Activated T-cell treated with anti-CD3 and anti-CD28 coated beads, Interleukin-2, amount 50 U/mL, for 24 hours (primary cell): ENCODE measurements at regions not wholly inside any gene's neighbourhood (a gene's known extent, or its start where the extent isn't known, plus 50 kb on each side); places are given as distances from the start of the nearest gene placed in this dataset.

ENCODE experiments used
- DNase-seq: peaks from one replicate; pipeline ENCODE4 v3.0.0-alpha.2; 2020
- H3K27ac Mint-ChIP-seq: 2 replicates; pipeline ENCODE4 v1.8.0; 2020; ENCODE audit warnings: mild to moderate bottlenecking, mixed read lengths
- H3K27me3 Mint-ChIP-seq: 2 replicates; pipeline ENCODE4 v1.8.0; 2020; ENCODE audit warnings: mixed read lengths
- H3K36me3 Mint-ChIP-seq: 2 replicates; pipeline ENCODE4 v1.8.0; 2020; ENCODE audit warnings: low read depth, mixed read lengths
- H3K4me1 Mint-ChIP-seq: 2 replicates; pipeline ENCODE4 v1.8.0; 2020; ENCODE audit warnings: low read depth, mixed read lengths
- H3K4me3 Mint-ChIP-seq: 2 replicates; pipeline ENCODE4 v1.8.0; 2020; ENCODE audit warnings: mild to moderate bottlenecking, moderate library complexity, mixed read lengths
- H3K9me3 Mint-ChIP-seq: 2 replicates; pipeline ENCODE4 v1.8.0; 2020; ENCODE audit warnings: mixed read lengths

- Mint-ChIP-seq H3K36me3 (no peaks in the 10 kb centered on the region), H3K9me3 (no peaks in the 10 kb centered on the region), H3K4me3 (no peak overlapping the region), H3K4me1 (no peaks in the 10 kb centered on the region), H3K27ac (no peak overlapping the region), H3K27me3 (no peaks in the 10 kb centered on the region)
- DNase-seq = no peak
These were observed 114.0 kb upstream of the C1QTNF9B start for GRCh38 chr13:24011266-24011665.

- Mint-ChIP-seq H3K4me1 (no peaks in the 10 kb centered on the region), H3K9me3 (no peaks in the 10 kb centered on the region), H3K27me3 (no peaks in the 10 kb centered on the region), H3K36me3 (no peaks in the 10 kb centered on the region), H3K27ac (no peak overlapping the region), H3K4me3 (no peak overlapping the region)
- DNase-seq = no peak
These were observed 115.3 kb upstream of the C1QTNF9B start for GRCh38 chr13:24012648-24013047.

GRCh38 chr13:24013189-24013588, 115.9 kb upstream of the C1QTNF9B start:
- H3K4me3 Mint-ChIP-seq = no peak overlapping the region
- DNase-seq = no peak
- no peaks in the 10 kb centered on the region for H3K36me3 Mint-ChIP-seq
- H3K27me3 Mint-ChIP-seq = no peaks in the 10 kb centered on the region
- no peaks in the 10 kb centered on the region for H3K9me3 Mint-ChIP-seq
- H3K27ac Mint-ChIP-seq = no peak overlapping the region
- H3K4me1 Mint-ChIP-seq = no peaks in the 10 kb centered on the region

DNA sequence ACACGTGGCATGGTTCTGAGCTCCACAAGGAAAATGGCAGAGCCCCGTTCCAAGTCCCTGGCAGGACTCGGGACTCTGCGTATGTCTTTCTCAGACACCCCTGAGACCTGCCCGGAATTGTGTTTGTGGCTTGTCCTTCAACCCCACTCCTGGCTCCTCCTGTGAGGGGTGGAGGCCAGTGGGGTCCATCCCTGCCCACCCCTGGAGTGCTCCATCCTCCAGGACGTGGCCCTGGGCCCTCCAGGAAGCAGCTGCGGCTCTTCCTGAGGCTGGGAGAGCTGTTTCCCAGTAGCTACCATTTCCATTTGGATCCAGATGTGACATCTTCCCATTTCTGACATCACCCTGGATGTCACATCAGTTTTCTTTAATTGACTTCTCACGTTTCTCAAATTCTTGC, 118.7 kb upstream of the C1QTNF9B start:
- H3K9me3 Mint-ChIP-seq = no peaks in the 10 kb centered on the region
- no peaks in the 10 kb centered on the region for H3K27me3 Mint-ChIP-seq
- H3K4me3 Mint-ChIP-seq = no peak overlapping the region
- no peaks in the 10 kb centered on the region for H3K4me1 Mint-ChIP-seq
- no peaks in the 10 kb centered on the region for H3K36me3 Mint-ChIP-seq
- H3K27ac Mint-ChIP-seq = no peak overlapping the region
- DNase-seq = no peak

DNA sequence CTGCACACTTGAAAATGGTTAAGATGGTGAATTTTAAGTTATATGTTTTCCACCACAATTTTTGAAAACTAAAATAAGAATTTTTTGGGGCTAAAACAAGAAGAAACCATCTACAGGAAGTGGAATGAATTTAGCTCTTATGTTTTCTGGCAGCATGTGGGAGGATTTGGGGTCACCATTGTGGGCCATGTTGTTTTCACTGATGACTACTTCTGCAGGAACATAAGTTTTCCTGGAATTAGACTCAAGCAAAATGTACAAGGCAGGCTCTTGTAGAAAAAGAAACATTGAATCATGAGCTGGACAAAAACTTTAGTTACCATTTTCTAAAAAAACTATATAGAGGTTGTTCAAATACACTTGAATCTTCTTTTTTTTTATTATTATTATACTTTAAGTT, 125.3 kb upstream of the C1QTNF9B start:
- Mint-ChIP-seq H3K9me3 (no peaks in the 10 kb centered on the region), H3K4me1 (peaks cover 4% of the 10 kb centered on the region), H3K27ac (peak overlapping the region; percentile 47), H3K36me3 (no peaks in the 10 kb centered on the region), H3K27me3 (no peaks in the 10 kb centered on the region), H3K4me3 (no peak overlapping the region)
- DNase-seq = no peak

- DNase-seq = no peak
These were observed 125.8 kb upstream of the C1QTNF9B start for GRCh38 chr13:24023073-24023472.

DNA sequence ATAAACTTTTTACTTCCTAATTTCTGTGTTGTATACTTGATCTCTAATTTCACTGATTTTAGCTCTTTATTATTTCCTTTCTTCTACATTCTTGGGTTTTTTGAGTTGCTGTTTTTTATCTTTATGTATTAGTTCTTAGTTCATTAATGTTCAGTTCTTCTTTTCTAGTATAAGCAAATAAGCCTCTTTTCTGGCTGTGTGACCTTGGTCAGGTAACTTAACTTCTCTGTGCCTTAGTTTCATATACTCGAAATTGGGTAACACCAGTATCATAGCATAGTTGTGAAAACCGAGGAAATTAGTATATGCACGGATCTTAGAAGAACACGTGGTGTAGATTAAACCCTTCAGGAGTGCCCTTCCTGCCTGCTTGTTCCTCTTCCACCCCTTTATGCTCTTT, 130.2 kb upstream of the C1QTNF9B start:
- Mint-ChIP-seq H3K4me1 (peaks cover 2% of the 10 kb centered on the region), H3K36me3 (no peaks in the 10 kb centered on the region), H3K27me3 (peaks cover 8% of the 10 kb centered on the region), H3K9me3 (no peaks in the 10 kb centered on the region), H3K4me3 (no peak overlapping the region), H3K27ac (no peak overlapping the region)
- DNase-seq = no peak

More at GRCh38 chr13:24023073-24023472, 125.8 kb upstream of the C1QTNF9B start:
- Mint-ChIP-seq H3K9me3 (no peaks in the 10 kb centered on the region), H3K36me3 (no peaks in the 10 kb centered on the region), H3K4me3 (no peak overlapping the region), H3K27ac (no peak overlapping the region), H3K27me3 (no peaks in the 10 kb centered on the region), H3K4me1 (peaks cover 4% of the 10 kb centered on the region)

DNA sequence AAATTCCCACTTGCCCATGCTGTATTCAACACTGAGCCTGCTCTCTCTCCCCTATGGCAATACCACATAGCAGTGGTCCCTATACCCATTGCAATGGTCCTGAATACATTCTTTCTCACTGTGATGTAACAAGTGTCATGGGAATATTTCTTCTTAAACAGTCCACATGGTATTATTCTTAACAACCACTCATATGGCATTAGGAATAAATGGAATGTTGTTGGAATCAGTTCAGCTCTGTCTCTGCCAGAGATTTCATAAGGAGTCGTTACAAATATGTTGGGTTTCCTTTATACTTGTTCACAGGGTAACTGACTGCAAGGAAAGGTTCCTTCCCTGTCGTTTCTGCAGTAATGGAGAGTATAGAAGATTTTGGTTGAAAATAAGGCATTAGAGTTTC, 128.3 kb upstream of the SPATA13 start:
- Mint-ChIP-seq H3K9me3 (no peaks in the 10 kb centered on the region), H3K27me3 (peaks cover 25% of the 10 kb centered on the region)

DNA sequence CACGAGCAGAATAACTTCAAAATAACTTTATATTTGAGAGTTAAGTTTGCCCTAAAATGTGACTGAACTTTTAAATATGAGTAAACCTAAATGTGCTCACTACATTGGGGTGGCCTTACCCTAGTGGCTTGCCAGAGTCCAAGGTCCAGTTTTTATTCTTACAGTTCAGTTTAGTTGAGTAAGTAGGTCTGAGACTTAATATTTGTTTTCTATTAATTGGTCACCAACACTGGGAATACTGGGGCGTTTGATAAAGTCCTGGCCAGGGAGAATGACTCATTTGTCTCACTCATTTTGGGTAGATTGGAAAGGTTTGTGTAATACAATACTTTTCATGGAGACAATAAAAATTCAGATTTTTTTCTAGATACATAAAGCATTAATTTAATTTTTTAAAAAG, 127.8 kb upstream of the SPATA13 start:
- H3K4me1 Mint-ChIP-seq = no peaks in the 10 kb centered on the region
- no peaks in the 10 kb centered on the region for H3K9me3 Mint-ChIP-seq
- H3K36me3 Mint-ChIP-seq = no peaks in the 10 kb centered on the region
- H3K27me3 Mint-ChIP-seq = peaks cover 25% of the 10 kb centered on the region
- DNase-seq = no peak
- H3K27ac Mint-ChIP-seq = no peak overlapping the region
- no peak overlapping the region for H3K4me3 Mint-ChIP-seq

More for the DNA sequence above, 128.3 kb upstream of the SPATA13 start:
- Mint-ChIP-seq H3K4me1 (no peaks in the 10 kb centered on the region), H3K36me3 (no peaks in the 10 kb centered on the region), H3K4me3 (no peak overlapping the region), H3K27ac (no peak overlapping the region)
- DNase-seq = no peak

DNA sequence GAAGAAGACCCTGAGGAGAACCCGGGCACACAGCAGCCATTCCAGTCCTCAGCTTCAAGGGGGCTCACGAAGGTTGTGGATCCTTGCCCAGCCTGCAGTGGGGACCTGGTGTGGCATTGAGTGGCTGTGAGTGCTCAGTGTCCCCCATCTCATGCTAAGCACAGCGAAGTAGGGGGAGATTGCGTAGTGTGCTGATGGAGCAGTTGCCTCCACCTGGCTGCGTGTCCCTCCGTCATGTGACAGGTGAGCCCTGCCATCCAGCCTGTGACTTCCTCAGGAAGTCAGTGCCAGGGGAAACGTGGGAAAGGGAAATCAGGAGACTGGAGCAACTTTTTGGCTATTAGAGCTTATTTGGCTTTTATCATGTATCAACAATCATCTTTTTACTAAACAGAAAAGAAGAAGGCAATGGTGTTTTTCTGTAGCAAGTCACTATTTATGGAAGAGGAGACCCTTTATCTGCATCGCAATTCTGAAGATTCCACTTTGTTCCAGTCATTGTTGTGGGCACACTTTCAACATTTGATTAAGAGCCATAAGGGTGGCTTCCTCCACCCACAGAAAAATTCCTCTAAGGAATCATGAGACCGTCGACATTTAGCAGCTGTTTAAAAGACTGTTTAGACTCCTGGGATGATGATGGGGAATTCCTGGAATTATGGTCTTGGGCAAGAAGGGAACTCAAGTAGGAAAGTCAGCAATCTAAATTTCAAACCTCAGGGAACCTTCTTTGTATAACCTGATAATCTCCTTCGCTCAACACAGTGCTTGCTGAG, 126.8 kb upstream of the SPATA13 start:
- no peaks in the 10 kb centered on the region for H3K36me3 Mint-ChIP-seq
- no peak overlapping the region for H3K27ac Mint-ChIP-seq
- peaks cover 5% of the 10 kb centered on the region for H3K4me1 Mint-ChIP-seq
- no peak overlapping the region for H3K4me3 Mint-ChIP-seq
- DNase-seq = no peak
- no peaks in the 10 kb centered on the region for H3K9me3 Mint-ChIP-seq
- peaks cover 25% of the 10 kb centered on the region for H3K27me3 Mint-ChIP-seq

DNA sequence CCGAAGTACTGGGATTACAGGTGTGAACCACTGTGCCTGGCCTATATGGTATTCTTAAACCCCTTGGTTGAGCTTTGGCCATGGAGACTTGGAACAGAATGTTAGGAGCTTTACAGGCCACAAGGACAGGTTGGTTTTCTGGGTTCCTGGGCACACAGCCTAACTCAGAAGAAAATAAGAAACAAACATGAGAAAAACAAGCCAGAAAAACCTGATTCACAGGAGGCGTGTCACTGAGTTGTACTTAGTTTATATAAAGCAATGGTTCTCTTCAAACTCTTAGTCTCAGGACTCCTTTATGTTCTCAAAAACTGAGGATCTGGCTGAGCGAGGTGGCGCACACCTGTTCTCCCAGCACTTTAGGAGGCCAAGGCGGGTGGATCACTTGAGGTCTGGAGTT, 125.1 kb upstream of the SPATA13 start:
- H3K4me1 Mint-ChIP-seq = peaks cover 5% of the 10 kb centered on the region
- no peaks in the 10 kb centered on the region for H3K36me3 Mint-ChIP-seq
- no peaks in the 10 kb centered on the region for H3K9me3 Mint-ChIP-seq
- H3K27me3 Mint-ChIP-seq = peaks cover 22% of the 10 kb centered on the region
- H3K4me3 Mint-ChIP-seq = no peak overlapping the region
- H3K27ac Mint-ChIP-seq = no peak overlapping the region
- no peak for DNase-seq

GRCh38 chr13:24036115-24036514, 124.4 kb upstream of the SPATA13 start:
- Mint-ChIP-seq H3K27me3 (peaks cover 22% of the 10 kb centered on the region), H3K4me3 (no peak overlapping the region), H3K27ac (no peak overlapping the region), H3K9me3 (no peaks in the 10 kb centered on the region), H3K36me3 (no peaks in the 10 kb centered on the region), H3K4me1 (peaks cover 5% of the 10 kb centered on the region)
- no peak for DNase-seq

DNA sequence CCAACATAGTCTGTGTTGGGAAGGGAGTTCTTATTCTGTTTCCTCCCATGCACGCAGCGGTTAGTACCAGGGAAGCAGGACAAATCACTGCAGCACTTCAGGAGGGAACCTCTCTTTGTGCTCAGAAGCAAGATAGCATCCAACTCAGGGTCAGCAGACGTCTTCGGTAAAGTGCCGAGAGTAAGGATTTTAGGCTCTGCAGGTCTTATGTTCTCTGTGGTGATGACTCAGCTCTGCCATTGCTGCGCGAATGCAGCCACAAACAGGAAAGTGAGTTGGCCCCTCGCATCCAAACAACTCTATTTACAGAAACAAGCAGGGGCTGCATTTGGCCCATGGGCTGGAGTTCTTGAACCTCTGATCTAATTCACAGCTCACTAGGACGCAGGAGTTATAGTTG, 122.1 kb upstream of the SPATA13 start:
- Mint-ChIP-seq H3K27me3 (peaks cover 12% of the 10 kb centered on the region), H3K4me3 (no peak overlapping the region), H3K27ac (no peak overlapping the region), H3K36me3 (no peaks in the 10 kb centered on the region), H3K9me3 (no peaks in the 10 kb centered on the region), H3K4me1 (peaks cover 7% of the 10 kb centered on the region)
- DNase-seq = no peak

GRCh38 chr13:24038841-24039330, 121.6 kb upstream of the SPATA13 start:
- Mint-ChIP-seq H3K27ac (no peak overlapping the region), H3K36me3 (no peaks in the 10 kb centered on the region), H3K9me3 (no peaks in the 10 kb centered on the region), H3K4me1 (peaks cover 11% of the 10 kb centered on the region), H3K27me3 (peaks cover 7% of the 10 kb centered on the region), H3K4me3 (no peak overlapping the region)
- DNase-seq = no peak

GRCh38 chr13:24039621-24040475, 120.7 kb upstream of the SPATA13 start:
- Mint-ChIP-seq H3K4me1 (peaks cover 12% of the 10 kb centered on the region), H3K36me3 (no peaks in the 10 kb centered on the region), H3K4me3 (no peak overlapping the region), H3K27ac (no peak overlapping the region), H3K9me3 (no peaks in the 10 kb centered on the region), H3K27me3 (no peaks in the 10 kb centered on the region)
- DNase-seq = no peak
